Bronchial epithelial cell (primary cell): ENCODE measurements at regions not wholly inside any gene's neighbourhood (a gene's known extent, or its start where the extent isn't known, plus 50 kb on each side); places are given as distances from the start of the nearest gene placed in this dataset.

Experiments used
- DNase-seq: peaks from one replicate; pipeline ENCODE4 v3.0.0-alpha.2; 2010; ENCODE audit warnings: low read depth
- FAIRE-seq: peaks from 2 replicates; lab custom pipeline; 2011; peaks lifted over from hg19 to GRCh38; lab: Jason Lieb, UNC
- H3K27me3 ChIP-seq: 2 replicates; pipeline ENCODE4 v1.5.1; 2011; ENCODE audit warnings: low read length; ENCODE audit not compliant: control insufficient read depth, insufficient read depth
- H3K36me3 ChIP-seq: 2 replicates; pipeline ENCODE4 v1.5.1; 2011; ENCODE audit warnings: low read length; ENCODE audit not compliant: control insufficient read depth, insufficient read depth
- H3K4me3 ChIP-seq: 2 replicates; pipeline ENCODE4 v1.5.1; 2011; ENCODE audit warnings: mild to moderate bottlenecking, low read depth, low read length, control low read depth
- TF ChIP-seq, protein P1 (sequence below): IDR thresholded peaks from 2 replicates; pipeline ENCODE4 v1.5.1; 2011; ENCODE audit warnings: mild to moderate bottlenecking, moderate library complexity, low read length, control low read depth, inconsistent platforms; ENCODE audit not compliant: insufficient read depth, severe bottlenecking

DNA sequence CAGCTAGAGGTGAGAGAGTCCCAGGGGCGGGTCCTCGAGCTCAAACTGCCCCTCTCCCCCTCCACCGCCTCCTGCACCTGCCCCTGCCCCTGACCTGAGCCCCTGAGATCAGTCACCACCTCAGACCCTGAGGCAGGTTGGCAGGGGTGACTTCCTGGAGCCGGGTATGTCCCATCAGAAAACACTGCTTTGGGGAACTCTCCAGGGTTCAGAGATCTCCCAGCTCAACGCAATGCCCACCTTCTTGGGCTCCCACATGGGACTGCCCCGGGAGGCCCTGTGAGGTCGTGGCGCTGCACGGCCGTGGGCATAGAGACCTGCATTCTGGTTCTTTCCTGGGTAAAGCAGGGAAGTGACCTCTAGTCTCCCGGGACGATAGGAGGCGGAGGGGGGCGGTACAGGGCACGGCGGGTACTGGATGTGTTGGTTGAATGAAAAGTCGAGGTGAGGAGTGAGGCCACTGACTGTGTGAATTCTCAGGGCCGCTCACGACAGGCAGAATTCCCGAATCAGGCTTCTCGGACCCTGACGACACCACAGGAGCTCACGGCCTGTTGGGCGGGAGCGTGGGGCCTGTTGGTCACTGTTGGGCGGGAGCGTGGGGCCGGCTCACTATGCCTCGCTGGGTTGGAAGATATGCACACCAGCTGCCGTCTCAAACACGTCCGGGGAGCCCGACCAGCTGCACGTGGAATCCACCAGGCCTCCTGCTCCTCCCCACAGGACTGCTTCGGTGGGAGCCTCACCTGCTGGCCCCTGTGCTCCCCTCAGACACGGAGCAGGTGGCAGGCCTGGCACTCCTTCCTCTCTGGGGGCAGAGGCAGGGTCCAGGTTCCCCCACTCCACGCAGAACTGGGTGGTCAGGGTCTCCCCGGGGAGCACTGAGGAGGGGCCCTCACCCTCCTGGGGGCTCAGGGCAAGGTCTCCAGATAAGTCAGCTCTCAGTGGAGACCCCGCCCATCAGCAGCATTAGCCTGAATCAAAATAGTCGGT lies 178.0 kb upstream of the PPP1R26 start:
- no peaks in the 10 kb centered on the region for H3K36me3 ChIP-seq
- H3K4me3 ChIP-seq, result no peak overlapping the region
- no peak for DNase-seq
- no peaks in the 10 kb centered on the region for H3K27me3 ChIP-seq
- no peak for FAIRE-seq
- TF ChIP-seq, protein P1, sequence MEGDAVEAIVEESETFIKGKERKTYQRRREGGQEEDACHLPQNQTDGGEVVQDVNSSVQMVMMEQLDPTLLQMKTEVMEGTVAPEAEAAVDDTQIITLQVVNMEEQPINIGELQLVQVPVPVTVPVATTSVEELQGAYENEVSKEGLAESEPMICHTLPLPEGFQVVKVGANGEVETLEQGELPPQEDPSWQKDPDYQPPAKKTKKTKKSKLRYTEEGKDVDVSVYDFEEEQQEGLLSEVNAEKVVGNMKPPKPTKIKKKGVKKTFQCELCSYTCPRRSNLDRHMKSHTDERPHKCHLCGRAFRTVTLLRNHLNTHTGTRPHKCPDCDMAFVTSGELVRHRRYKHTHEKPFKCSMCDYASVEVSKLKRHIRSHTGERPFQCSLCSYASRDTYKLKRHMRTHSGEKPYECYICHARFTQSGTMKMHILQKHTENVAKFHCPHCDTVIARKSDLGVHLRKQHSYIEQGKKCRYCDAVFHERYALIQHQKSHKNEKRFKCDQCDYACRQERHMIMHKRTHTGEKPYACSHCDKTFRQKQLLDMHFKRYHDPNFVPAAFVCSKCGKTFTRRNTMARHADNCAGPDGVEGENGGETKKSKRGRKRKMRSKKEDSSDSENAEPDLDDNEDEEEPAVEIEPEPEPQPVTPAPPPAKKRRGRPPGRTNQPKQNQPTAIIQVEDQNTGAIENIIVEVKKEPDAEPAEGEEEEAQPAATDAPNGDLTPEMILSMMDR, result no peak

- TF ChIP-seq, protein P1, result no peak
- no peak overlapping the region for H3K4me3 ChIP-seq
- no peaks in the 10 kb centered on the region for H3K27me3 ChIP-seq
- DNase-seq (no peak), FAIRE-seq (no peak)
- H3K36me3 ChIP-seq, result no peaks in the 10 kb centered on the region
These were observed 177.0 kb upstream of the PPP1R26 start for GRCh38 chr9:135302329-135303279.

- Histone ChIP-seq H3K4me3 (no peak overlapping the region), H3K36me3 (no peaks in the 10 kb centered on the region), H3K27me3 (no peaks in the 10 kb centered on the region)
- TF ChIP-seq, protein P1, result no peak
- FAIRE-seq (no peak), DNase-seq (no peak)
These were observed 176.3 kb upstream of the PPP1R26 start for GRCh38 chr9:135303280-135303647.

- Histone ChIP-seq H3K36me3 (no peaks in the 10 kb centered on the region), H3K4me3 (no peak overlapping the region), H3K27me3 (no peaks in the 10 kb centered on the region)
- DNase-seq, result no peak
- no peak for FAIRE-seq
- TF ChIP-seq, protein P1, result no peak
These were observed 175.6 kb upstream of the PPP1R26 start for GRCh38 chr9:135303865-135304499.

- no peak for DNase-seq
- TF ChIP-seq, protein P1, result no peak
These were observed 174.7 kb upstream of the PPP1R26 start for GRCh38 chr9:135304886-135305285.

More at GRCh38 chr9:135304886-135305285, 174.7 kb upstream of the PPP1R26 start:
- Histone ChIP-seq H3K4me3 (no peak overlapping the region), H3K27me3 (no peaks in the 10 kb centered on the region), H3K36me3 (no peaks in the 10 kb centered on the region)
- no peak for FAIRE-seq
